PC-9 (cell line): ENCODE measurements at regions not wholly inside any gene's neighbourhood (a gene's known extent, or its start where the extent isn't known, plus 50 kb on each side); places are given as distances from the start of the nearest gene placed in this dataset.

Experiments used
- CTCF ChIP-seq: fragments of 200-600 bp; sonication (generic); conservative IDR thresholded peaks from 2 replicates; pipeline ENCODE4 v1.6.1; 2017; ENCODE audit warnings: mixed run types, antibody characterized with exemption, mild to moderate bottlenecking, moderate library complexity
- EZH2 ChIP-seq: fragments of 200-600 bp; sonication (generic); IDR thresholded peaks from 2 replicates; pipeline ENCODE4 v1.8.0; 2017; ENCODE audit warnings: antibody characterized with exemption, low read depth

GRCh38 chr1:65691972-65692371 is 100.7 kb upstream of the PDE4B start:
- TF ChIP-seq CTCF (no peak), EZH2 (no peak)
